Activated T-cell treated with anti-CD3 and anti-CD28 coated beads for 4 hours (primary cell): ENCODE measurements at regions not wholly inside any gene's neighbourhood (a gene's known extent, or its start where the extent isn't known, plus 50 kb on each side); places are given as distances from the start of the nearest gene placed in this dataset.
"Not testable (repeated sequence)": the region's sequence is repeated elsewhere in the genome, so short reads cannot be mapped to it uniquely, and the experiment has no call there.

Source experiments
- DNase-seq: peaks from one replicate; pipeline ENCODE4 v3.0.0-alpha.2; 2020

DNA sequence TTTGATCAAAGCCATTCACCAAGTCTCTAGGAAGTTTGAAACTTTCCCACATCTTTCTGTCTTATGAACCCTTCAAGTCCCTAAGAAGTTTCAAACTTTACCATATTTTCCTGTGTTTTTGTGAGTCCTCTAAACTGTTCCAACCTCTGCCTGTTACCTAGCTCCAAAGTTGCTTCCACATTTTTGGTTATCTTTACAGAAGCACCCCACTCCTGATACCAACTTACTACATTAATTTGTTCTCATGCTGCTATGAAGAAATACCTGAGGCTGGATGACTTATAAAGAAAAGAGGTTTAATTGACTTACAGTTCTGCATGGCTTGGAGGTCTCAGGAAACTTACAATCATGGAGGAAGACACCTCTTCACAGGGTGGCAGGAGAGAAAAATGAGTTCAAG lies 961.6 kb downstream of the LTN1 start:
- DNase-seq: not testable (repeated sequence)

DNA sequence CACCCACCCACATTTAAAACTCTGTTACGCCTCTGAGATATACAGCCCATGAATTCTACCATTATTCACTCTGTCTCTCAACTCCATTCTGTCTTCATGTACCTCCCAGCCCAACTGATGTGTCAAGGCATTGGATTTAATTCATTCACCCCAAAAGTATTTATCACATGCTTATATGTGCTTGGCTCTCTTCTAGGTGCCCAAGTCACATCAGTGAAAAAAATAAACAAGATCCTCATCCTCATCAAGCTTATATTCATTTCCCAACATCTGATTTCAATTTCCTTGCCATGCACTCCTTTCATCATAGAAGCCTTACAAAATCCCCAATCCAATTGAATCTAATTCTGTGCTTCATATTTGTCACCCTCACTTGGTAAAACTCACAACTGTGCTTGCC lies 967.6 kb downstream of the LTN1 start:
- no peak for DNase-seq

DNA sequence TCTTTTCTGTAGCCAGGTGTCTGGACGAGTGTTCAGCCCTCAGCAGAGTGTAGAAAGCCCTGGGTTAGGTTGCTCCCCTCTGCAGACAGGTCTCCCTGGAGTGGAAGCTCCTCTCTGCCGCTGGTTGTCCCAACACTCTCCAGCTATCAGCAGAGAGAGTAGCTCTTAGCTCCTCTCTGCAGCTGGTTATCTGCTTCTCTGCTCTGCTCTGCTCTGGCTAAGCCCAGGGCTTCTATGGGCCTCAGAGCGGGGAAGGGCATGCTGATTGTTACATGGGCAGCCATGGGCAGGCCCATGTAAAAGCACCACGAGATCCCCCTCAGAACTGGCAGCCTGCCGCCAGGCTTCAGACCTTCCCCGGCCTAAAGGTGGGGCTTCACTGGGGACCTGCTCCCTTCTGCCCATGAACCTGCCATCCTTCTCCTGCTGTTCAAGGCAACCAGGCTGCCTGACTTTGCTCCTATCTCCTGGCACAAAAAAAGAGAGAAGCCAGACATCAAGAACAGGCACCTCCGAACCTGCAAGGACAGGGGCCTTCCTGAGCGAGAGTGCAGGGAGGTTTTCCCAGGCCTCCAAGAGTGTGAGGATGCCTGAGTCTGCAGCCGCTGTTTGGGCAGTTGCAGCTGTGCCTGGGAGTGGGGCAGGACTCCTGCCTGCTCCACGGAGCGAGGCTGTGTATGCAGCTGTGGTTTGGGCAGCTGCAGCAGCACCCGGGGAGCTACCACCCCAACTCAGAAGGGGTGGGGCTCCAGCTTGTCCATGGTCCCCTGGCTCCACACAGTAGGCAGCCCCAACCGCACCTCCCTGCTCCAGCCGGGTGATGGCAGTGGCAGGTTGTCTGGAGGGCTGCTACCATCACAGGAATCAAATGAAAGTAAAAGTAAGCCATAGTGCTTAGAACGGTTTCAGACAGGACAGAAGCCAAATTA lies 973.7 kb downstream of the LTN1 start:
- DNase-seq: no peak

DNA sequence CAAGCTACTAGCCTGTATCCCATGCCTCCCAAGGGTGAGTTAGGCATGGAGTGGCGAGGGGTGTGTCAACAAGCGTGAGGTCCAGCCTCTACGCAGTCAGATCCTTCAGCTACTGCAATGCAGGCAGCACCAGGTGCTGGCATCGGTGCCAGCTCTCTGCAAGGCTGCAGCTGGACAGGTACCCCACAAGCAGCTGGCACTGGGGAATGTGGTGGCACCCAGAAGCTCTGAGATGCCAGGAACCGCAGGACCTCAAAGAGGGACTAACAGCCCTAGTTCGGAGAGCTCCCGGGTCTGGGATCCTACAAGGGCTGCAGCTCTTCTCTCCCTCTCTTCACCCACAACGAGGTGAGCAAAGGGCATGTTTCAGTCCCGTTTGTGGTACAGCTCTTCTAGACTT lies 974.5 kb downstream of the LTN1 start:
- DNase-seq: no peak

DNA sequence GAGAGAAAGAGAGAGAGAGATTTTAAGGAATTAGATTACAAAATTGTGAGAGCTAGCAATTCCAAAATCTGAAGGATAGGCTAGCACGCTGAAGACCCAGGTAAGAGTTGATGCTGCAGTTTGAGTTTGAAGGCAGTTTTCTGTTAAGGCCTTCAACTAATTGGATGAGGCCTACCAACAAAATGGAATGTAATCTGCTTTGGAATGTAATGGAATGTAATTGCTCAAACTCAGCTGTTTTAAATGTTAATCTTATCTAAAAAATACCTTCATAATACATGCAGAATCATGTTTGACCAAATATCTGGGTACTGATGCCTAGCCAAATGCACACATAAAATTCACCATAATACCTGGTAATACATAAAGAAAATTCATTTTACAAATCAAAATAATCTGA lies 976.1 kb downstream of the LTN1 start:
- DNase-seq: no peak

DNA sequence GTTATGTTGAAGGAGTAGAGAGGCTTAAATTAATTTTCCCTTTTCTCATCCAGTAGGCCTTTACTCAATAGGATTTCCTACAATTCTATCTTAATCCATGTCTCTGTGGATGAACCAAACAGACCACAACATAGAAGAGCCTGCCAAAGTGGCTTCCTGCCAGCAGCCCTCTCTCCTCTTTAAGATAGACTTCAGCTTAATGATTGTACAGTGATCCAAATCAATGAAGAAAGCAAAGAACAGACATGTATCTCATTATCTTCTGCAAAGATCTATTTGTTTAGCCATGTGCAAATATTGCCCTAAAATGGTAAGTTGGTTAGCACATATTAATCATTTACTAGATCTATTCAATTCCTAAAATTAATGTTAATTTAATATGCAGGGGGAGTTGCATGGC lies 979.6 kb downstream of the LTN1 start:
- DNase-seq: not testable (repeated sequence)

DNA sequence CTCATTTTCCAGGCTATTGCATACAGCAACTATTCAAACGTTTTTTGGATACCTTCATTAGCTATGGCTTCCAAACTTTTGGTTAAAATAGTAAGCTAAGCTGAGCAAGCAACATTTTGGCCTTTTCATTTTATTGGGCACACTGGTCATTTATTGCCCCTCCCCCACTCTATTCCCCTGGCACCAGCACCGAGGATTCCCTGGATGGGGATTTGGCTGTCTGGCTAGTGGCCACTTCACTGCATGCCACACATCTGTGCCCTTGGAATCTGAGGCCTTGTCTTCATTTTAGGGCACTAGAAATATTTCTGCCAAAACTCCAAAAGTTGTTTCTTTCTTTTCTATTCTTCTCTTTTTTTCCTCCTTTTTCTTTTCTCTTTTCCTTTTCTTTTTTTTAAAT lies 980.7 kb downstream of the LTN1 start:
- DNase-seq: not testable (repeated sequence)

DNA sequence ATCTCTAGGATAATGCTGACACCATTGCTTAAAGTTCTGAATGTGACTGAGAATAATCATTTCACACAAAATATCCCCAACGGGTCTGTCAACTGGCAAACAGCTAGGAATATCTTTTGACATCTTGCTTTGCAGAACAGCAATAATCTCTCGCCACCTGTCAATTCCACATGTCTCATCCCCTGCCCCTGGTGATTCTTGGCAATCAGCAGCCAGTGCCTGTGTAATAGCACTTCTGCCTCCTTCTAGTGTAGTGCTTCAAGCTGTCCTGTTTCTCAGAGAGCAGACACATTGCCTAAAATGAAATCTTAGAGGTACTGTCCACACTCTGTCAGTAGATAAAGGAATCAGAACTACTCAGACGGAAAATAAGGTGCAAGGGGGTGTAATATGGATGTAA lies 984.4 kb downstream of the LTN1 start:
- not testable (repeated sequence) for DNase-seq

DNA sequence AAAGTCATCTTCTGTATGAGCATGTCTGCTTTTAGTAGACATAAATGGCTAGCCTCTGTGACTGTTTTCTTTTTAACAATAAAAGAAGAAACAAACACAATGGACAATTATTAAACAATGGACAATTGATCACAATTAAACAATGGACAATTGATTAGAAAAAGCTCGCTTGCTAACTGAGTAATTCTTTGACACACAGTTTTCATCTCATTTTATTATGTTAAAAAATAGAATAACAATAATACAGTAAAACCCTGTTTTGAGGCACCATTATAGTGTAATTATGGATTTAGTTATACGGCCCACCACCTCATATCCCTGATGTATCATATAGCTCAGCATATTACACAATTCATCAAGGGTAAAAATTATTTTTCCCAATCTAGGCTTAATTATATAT lies 989.0 kb downstream of the LTN1 start:
- not testable (repeated sequence) for DNase-seq

DNA sequence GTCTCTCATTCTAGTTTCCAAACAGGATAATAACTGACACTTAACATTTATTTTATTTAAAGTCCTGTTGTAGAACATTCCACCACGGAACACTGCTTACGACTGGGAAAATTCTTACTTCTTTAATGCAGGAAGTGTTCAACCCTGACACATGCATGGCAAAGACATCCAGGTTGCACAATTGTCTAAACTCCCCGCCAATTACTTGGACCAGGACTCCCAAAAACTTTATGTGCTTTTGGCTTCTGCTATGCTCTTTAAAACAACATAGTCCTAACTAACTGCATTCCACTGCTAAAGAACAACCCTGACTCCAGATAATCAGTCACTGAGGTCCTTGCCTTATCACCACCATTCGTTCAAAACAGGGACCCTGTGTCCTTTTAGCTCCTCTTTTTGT lies 995.8 kb downstream of the LTN1 start:
- DNase-seq: not testable (repeated sequence)

DNA sequence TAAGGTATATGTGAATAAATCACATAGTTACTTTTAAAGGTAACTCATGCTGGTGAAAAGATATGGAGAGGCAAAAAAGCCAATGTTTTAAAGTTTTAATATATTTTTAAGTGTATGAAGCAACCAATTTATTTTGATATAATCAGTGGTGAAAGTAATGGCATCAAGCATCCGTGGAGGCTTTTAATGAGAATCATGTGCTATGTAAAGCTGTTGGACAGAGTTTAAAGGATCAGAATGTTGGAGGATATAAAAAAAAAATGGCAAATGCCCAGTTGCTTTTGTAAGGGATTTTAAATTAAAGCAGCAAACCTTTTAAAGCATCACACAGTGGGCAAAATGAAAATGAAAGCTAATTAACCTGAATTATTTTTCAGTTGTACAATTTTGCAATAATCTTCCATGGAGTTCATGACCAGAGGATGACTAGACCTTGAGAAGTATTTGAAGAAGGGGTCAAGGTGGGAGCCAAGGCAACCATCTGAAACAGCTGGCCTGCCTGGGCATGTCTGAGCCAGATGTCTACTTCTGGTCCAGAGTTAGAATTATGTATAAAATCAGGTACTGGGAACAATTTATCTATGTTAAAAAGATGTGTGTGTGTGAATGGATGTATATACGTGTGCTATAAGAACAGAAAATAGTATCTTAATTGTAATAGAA lies 1007.9 kb downstream of the LTN1 start:
- not testable (repeated sequence) for DNase-seq

DNA sequence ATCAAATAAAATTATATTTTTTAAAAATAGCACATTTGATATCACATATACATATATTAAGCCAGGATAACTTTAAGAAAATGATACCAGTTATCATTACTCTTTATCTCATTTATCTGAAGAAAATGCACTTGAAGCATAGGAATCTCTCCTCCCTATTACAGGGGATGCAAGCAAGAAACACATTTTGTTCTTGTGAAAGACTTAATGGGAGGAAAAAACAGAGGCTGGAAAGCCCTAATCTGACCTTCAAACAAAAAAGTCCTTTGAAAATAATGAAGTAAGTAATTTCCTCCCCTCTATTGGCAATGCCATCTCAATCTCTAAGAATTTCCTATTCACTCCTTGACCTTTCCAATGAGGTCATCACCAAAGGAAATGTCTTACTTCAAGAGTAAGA lies 1012.6 kb upstream of the ADAMTS5 start:
- not testable (repeated sequence) for DNase-seq

DNA sequence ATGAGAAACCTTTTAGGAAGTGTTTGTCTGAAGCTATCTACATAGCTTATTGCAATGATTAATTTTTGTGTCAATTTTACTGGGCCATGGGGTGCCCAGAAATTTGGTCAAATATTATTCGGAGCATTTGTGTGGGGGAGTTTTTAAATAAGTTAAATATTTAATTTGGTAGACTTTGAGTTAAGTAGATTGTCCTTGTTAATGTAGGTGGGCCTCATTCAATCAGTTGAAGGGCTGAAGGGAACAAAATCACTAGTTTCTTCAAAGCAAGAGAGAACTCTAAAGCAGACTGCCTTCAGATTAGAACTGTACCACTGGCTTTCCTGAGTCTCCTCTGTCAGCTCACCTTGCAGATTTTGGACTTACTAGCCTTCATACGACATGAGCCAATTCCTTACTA lies 1008.6 kb upstream of the ADAMTS5 start:
- no peak for DNase-seq

DNA sequence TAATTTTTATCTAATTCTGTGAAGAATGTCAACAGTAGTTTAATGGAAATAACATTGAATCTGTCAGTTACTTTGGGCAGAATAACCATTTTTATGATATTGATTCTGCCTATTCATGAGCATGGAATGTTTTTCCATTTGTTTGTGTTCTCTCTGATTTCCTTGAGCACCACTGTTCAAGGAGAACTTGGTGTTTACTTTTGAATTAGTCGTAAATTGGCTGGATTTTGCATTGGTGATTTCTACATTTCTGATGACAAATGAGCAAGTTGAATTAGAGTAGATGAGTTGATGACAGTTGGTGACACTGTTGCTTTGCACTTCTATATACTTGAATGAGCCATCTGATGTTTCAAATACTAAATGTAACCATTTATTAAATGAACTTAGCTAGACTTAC lies 1007.3 kb upstream of the ADAMTS5 start:
- not testable (repeated sequence) for DNase-seq

DNA sequence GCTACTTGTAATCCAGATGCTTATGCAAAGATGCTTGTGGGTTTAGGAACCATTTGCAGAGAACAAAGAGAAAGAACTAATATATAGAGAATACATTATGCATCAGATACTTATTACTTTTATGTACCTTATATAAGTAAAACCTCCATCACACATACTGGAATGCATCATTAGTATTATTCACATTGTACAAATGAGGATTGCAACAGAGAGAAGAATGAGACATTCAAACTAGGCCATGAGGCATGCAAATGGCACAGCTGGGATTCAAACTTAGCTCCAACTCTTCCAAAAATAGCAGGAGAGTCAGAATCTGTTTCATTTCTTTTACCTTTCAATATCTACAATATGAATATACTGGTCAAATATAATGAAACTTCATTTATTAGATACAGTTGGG lies 1001.4 kb upstream of the ADAMTS5 start:
- DNase-seq: not testable (repeated sequence)

DNA sequence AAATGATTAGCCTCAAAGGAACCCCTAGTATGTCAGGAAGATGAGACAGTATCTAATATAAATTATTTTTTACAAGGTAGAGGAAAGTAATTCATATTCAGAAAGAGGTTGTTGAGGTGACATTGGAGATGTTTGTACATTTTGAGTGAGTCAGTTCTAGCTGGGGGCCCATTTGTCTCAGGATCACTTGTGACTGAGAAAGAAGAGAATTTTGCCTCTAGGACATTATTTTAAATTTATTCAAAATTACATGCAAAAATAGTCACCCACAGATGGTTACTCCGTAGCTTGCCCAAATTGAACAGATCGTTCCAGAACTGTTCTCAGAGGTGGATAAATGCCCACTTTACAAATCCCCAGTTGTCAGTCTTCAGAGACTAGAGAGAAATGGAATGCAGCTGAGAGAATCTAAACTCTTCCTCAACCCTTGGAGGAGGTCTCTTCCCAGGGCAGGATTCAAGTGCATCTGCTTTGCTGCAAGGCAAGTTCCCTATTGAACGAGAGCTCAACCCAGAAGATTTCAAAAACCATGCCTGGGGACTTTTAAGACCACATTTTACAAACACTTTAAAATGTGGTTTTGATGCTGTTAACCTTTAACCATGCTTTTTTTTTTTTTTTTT lies 987.8 kb upstream of the ADAMTS5 start:
- no peak for DNase-seq

DNA sequence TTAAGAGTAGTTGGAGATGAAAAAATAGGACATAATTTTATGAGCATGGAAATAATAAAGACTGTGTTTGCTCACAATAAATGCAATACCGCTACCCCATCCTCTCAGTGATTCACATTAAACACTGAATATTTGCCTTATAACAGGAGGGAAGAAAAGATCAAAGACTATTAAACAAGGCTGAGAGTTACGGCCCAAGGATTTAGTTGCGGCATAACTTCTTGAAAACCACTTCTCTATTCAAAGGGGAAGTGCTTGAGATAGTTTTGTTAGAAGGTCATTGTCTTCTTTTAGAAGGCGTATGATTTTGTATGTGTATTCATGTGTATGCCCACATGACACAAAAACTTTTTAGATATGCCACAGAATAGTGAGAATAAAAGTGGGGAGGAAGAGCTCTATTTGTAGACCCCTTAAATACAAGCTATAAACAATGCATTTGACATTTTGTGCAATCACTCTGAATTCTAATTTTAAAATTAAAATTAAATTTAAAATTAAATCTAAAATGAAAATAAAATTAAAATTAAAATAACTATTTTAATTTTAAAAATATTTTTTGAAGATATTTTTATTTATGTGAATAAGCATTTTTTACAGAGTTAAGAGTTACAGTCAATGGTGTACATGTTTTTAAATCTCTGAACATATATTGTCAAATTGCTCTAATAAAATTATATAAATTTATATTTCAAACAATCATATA lies 986.6 kb upstream of the ADAMTS5 start:
- DNase-seq: no peak

DNA sequence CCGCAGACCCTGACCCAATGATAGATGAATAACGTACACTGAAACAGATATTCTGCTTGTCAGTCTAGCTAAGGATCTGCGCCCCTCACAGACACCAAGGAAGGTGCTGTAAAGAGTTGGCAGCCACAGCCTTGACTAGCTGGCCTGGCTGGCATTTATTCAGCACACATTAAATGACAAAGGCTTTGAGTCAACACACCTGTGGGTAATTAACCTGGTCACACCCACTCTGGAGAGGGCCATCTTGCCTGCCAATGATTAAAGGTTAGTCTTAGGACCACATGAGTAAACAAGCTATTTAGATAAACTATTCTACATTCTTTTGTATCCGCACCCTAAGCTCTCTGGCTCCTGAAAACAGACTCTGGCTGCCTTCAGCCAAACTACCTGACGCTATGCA lies 982.2 kb upstream of the ADAMTS5 start:
- not testable (repeated sequence) for DNase-seq

DNA sequence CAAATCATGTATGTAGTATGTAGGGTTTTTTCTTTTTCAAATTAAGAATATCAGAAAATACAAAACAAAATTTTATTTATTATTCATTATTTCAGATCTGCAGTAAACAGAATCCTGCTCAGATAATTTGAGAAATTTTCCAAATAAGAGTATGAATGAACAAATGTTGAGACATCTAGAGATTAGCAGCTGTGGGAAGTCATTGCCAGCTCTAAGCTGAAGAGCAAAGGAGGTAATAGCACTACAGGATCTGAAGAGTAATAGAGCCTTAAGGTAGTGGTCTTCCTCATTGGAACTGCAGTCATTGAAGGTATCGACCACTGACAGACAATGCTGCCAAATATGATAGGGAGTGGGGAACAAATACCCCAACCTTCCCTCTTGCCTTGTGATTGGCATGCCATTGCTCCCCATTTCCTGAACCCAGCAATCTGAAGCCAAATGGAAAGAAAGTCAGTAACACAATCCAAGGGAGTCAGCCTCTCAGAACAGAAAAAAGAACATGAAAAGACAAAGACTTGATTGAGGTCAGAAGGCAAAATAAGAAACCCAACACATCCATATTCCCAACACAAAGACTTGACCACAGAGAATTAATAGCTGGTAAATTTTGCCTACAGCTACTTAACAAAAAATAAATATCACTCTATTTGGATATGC lies 963.4 kb upstream of the ADAMTS5 start:
- DNase-seq: not testable (repeated sequence)

DNA sequence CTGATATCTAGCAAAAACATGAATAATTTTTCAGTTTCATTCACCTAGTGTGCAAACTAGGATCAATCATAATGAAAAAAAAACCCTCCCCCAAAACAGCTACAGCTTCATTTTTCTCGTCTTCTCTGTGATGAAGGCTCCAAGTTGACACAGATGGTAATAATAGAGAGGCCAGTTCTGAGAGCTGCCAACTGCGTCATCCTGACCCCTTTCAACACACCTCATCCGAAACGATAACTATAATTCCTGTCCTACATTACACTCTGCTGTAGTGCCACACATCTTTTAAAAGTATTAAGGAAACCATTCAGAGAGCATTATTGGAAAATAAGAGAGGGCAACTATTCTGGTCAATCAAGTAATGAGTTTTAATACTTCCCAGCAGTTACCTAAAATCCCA lies 962.3 kb upstream of the ADAMTS5 start:
- DNase-seq: not testable (repeated sequence)

DNA sequence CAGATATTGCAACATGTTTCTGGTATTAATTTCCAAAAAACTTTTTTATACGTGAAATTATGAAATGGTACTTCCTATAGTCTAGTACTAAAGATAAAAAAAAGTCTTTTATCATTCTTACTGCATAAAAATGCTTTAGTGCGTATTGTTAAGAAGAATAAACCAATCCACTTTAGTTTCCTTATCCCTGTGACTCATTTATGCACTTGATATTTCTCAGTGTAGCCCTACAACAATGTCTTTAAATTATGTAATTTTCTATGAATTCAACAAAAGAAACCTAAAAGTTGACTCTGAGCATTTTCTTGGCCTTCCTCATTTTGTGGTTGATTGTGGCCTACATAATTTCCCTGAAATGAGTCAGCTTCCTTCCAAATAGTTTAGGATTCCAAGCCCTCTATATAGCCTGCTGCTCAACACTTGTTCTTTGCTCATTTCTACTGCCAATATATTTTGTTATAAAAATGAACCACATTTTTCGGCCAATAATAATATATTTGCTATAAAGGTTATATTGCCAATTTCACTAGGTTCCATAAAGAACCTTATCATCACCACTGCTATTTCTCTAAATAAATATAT lies 961.7 kb upstream of the ADAMTS5 start:
- DNase-seq: not testable (repeated sequence)

DNA sequence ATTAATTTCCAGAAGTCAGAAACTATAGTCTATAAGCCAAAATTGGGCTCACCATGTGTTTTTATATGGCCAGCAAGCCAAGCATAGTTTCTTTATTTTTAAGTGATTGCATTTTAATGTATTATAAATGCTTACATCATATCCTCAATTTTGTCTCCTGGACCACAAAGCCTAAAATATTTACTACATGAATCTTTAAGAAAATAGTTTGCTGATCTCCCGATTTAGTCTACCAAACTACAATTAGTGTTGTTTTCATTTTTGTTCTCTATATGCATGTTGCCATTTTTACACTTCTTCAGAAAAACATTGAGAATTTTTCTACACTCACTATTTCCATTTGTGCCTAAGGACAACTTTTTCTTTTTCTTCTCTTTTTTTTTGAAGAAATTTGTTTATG lies 954.5 kb upstream of the ADAMTS5 start:
- not testable (repeated sequence) for DNase-seq
